Spleen (tissue), 7 donors: ENCODE measurements at regions not wholly inside any gene's neighbourhood (a gene's known extent, or its start where the extent isn't known, plus 50 kb on each side); places are given as distances from the start of the nearest gene placed in this dataset.

Experiments used
- CTCF ChIP-seq, 11 experiments: fragments of 200-600 bp in 7 of 11; fragments of 450-650 bp in 4 of 11; sonication (generic) in 4 of 11; IDR thresholded peaks in 8 of 11; conservative IDR thresholded peaks in 3 of 11; 1 replicate in 7 of 11; 2 replicates in 4 of 11; pipeline versions ENCODE4 v1.4.0 to v1.8.0; 2016 to 2021; ENCODE audit warnings: antibody characterized with exemption in 11 of 11, inconsistent platforms in 4 of 11, mild to moderate bottlenecking in 1 of 11
- POLR2A ChIP-seq, 3 donors: fragments of 450-650 bp; IDR thresholded peaks; one replicate each; pipeline ENCODE4 v1.5.1; 2017; ENCODE audit warnings: antibody characterized with exemption in 3 of 3, mild to moderate bottlenecking in 1 of 3
- POLR2AphosphoS5 ChIP-seq, 3 donors: sonication (generic); formaldehyde crosslinking; IDR thresholded peaks; one replicate each; pipeline ENCODE4 v1.5.1; 2017; ENCODE audit warnings: antibody characterized with exemption in 3 of 3
- donor health status: DM: no; HTN: no; CAD: no; lungs with moderate emphysema.
- donor health status: DM: no; HTN: no; CAD: no.
- donor health status: DM: no; HTN: no; CAD: no.

GRCh38 chr15:60119101-60119500 lies 115.0 kb downstream of the FOXB1 start:
- TF ChIP-seq POLR2AphosphoS5 (IDR thresholded peaks at IDR 0.05) (no peak), CTCF (IDR thresholded peaks at IDR 0.05 in 8 of 11, conservative IDR thresholded peaks at IDR 0.05 in 3 of 11) (no peak), POLR2A (IDR thresholded peaks at IDR 0.05) (no peak)
